HFF-Myc (cell line): ENCODE measurements at regions not wholly inside any gene's neighbourhood (a gene's known extent, or its start where the extent isn't known, plus 50 kb on each side); places are given as distances from the start of the nearest gene placed in this dataset.

Experiments
- DNase-seq: peaks from one replicate; pipeline ENCODE4 v3.0.0-alpha.2; 2011; ENCODE audit warnings: low read depth; ENCODE audit errors: extremely low read depth
- H3K4me3 ChIP-seq: replicated peaks from 2 replicates; pipeline ENCODE4 v1.5.1; 2011; ENCODE audit warnings: low read depth, mild to moderate bottlenecking, control low read depth, low read length
- CTCF ChIP-seq: IDR thresholded peaks from 2 replicates; pipeline ENCODE4 v1.5.1; 2012; ENCODE audit warnings: mild to moderate bottlenecking, low read depth, low read length, control low read depth; ENCODE audit errors: missing control alignments

DNA sequence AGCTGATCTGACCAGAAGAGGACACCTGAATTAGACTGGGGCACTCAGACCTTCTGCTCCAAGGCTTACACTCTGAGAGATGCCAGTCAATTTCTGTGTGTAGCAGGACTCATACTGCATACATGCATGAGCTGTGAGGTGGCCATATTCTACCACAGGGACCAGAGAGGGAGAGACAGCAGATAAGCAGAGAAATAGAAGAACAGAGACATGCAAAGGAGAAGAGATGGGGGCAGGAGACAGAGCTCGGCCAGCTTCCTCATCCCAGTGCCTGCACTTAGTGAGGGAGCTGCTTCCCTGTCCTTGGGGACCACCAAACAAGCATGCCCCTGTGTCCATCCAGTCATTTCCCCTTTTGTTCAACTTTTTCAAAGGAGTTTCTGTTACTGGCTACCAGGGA is 73.9 kb upstream of the ALK start:
- TF ChIP-seq CTCF, result no peak
- H3K4me3 ChIP-seq, result no peak overlapping the region
- no peak for DNase-seq

- H3K4me3 ChIP-seq, result no peak overlapping the region
- DNase-seq, result no peak
- TF ChIP-seq CTCF, result no peak
Observed at GRCh38 chr2:30003128-30003527, 81.7 kb upstream of the ALK start.

DNA sequence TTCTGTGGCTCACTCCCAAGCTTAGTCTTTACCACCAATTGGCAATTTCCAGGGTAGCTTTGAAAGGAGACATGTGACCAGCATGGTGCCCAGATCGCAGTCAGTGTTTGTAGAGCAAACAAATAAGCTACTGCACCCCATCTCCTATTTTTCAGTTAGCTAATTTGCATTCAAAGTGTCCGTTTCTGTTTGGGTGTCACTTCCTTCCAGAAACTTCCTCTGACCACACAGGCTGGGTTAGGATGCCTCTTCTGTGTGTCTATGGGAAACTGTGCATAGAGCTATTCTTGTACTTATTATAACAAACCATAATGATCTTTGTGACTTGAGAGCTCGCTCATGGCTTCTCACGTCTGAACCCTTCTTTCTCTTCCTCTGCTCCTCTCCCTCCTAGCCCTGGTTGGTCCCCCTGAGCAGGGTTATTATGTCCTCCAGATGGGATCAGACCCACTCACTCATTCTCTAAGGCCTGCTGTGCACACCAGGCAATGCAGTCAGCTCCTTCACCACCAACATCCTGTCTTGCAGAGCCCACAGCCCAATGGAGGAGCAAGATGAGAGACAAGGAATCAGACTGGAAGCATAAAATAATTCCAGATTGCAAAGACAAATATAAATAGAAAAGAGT is 101.2 kb upstream of the ALK start:
- DNase-seq, result no peak
- H3K4me3 ChIP-seq, result no peak overlapping the region
- TF ChIP-seq CTCF, result no peak

GRCh38 chr2:30024281-30024680 is 102.9 kb upstream of the ALK start:
- DNase-seq, result no peak
- H3K4me3 ChIP-seq, result no peak overlapping the region
- no peak for TF ChIP-seq CTCF

- no peak overlapping the region for H3K4me3 ChIP-seq
- peak; percentile 71 for TF ChIP-seq CTCF
- DNase-seq, result no peak
Observed at GRCh38 chr2:30026091-30027055, 105.0 kb upstream of the ALK start.

- TF ChIP-seq CTCF, result no peak
- no peak overlapping the region for H3K4me3 ChIP-seq
- DNase-seq, result no peak
Observed at GRCh38 chr2:30029804-30030203, 108.4 kb upstream of the ALK start.
